NCI-H2196 treated with DMSO at 0.1 percent for 48 hours (cell line): ENCODE measurements at regions not wholly inside any gene's neighbourhood (a gene's known extent, or its start where the extent isn't known, plus 50 kb on each side); places are given as distances from the start of the nearest gene placed in this dataset.

Source experiments
- DNase-seq: peaks from one replicate; lab custom pipeline; 2025; ENCODE audit not compliant: unreplicated experiment; lab: John Stamatoyannopoulos, UW

GRCh38 chr14:22513066-22513812 is 75.8 kb downstream of the DAD1 start:
- DNase-seq, result no peak

GRCh38 chr14:22512106-22512814 is 76.8 kb downstream of the DAD1 start:
- no peak for DNase-seq

GRCh38 chr14:22510527-22511110 is 78.4 kb downstream of the DAD1 start:
- no peak for DNase-seq

GRCh38 chr14:22509751-22510300 is 79.2 kb downstream of the DAD1 start:
- DNase-seq, result no peak

GRCh38 chr14:22509036-22509709 is 79.9 kb downstream of the DAD1 start:
- no peak for DNase-seq

- DNase-seq, result no peak
Measured at GRCh38 chr14:22508662-22509035, 80.4 kb downstream of the DAD1 start.

GRCh38 chr14:22508150-22508457 is 80.9 kb downstream of the DAD1 start:
- no peak for DNase-seq

GRCh38 chr14:22506778-22507351 is 82.2 kb downstream of the DAD1 start:
- no peak for DNase-seq

- no peak for DNase-seq
Measured at GRCh38 chr14:22506378-22506710, 82.7 kb downstream of the DAD1 start.

- DNase-seq, result no peak
Measured at GRCh38 chr14:22505697-22506377, 83.2 kb downstream of the DAD1 start.

GRCh38 chr14:22505309-22505696 is 83.7 kb downstream of the DAD1 start:
- DNase-seq, result no peak

GRCh38 chr14:22502551-22502950 is 86.5 kb downstream of the DAD1 start:
- no peak for DNase-seq

GRCh38 chr14:22502007-22502406 is 87.0 kb downstream of the DAD1 start:
- no peak for DNase-seq

- DNase-seq, result no peak
Measured at GRCh38 chr14:22500954-22501726, 87.9 kb downstream of the DAD1 start.

- no peak for DNase-seq
Measured at GRCh38 chr14:22500525-22500924, 88.5 kb downstream of the DAD1 start.

- DNase-seq, result no peak
Measured at GRCh38 chr14:22497671-22498093, 91.3 kb downstream of the DAD1 start.

GRCh38 chr14:22497144-22497423 is 91.9 kb downstream of the DAD1 start:
- DNase-seq, result no peak

GRCh38 chr14:22494486-22495135 is 94.4 kb downstream of the DAD1 start:
- no peak for DNase-seq

GRCh38 chr14:22493753-22494152 is 95.3 kb downstream of the DAD1 start:
- DNase-seq, result no peak
